OCI-LY1 (cell line): ENCODE measurements at regions not wholly inside any gene's neighbourhood (a gene's known extent, or its start where the extent isn't known, plus 50 kb on each side); places are given as distances from the start of the nearest gene placed in this dataset.

Experiments
- EZH2 ChIP-seq: fragments of 200-600 bp; sonication (generic), shearing (Covaris generic); IDR thresholded peaks from 2 replicates; pipeline ENCODE4 v1.8.0; 2017; ENCODE audit warnings: borderline replicate concordance, mixed run types, mild to moderate bottlenecking, antibody characterized with exemption, low read length, moderate library complexity, mixed read lengths
- TF ChIP-seq, protein P1 (sequence below): fragments of 200-600 bp; sonication (generic), shearing (Covaris generic); IDR thresholded peaks from 2 replicates; pipeline ENCODE4 v1.5.1; 2017; ENCODE audit warnings: mild to moderate bottlenecking, antibody characterized with exemption, low read length, moderate library complexity, mixed read lengths

DNA sequence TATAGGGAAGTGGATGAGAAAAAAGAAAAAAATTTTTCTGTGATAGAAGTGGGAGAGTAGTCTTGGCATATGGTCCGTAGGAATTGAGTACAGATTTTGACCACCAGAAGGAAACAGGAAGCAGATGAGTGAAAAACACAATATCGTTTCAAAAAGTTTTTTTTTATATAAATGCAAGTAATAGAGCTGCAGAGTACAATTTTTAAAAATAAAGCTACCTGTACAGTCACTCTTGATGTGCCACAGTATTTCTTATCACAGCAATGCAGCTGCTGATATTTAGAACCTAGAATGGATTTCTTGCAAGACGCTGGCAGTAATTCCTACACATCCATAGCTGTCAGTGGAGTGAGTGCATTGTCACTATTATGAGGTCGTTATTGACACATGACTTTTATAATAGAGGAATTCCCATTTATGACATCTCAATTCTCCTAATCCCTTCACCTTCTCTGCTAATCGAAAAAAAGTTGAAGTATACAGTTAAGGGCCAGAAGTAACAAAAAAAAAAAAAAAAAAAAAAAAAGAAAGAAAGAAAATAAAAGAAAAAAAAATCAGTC, 477.7 kb downstream of the TAF11L14 start:
- TF ChIP-seq EZH2, result no peak
- TF ChIP-seq, protein P1, sequence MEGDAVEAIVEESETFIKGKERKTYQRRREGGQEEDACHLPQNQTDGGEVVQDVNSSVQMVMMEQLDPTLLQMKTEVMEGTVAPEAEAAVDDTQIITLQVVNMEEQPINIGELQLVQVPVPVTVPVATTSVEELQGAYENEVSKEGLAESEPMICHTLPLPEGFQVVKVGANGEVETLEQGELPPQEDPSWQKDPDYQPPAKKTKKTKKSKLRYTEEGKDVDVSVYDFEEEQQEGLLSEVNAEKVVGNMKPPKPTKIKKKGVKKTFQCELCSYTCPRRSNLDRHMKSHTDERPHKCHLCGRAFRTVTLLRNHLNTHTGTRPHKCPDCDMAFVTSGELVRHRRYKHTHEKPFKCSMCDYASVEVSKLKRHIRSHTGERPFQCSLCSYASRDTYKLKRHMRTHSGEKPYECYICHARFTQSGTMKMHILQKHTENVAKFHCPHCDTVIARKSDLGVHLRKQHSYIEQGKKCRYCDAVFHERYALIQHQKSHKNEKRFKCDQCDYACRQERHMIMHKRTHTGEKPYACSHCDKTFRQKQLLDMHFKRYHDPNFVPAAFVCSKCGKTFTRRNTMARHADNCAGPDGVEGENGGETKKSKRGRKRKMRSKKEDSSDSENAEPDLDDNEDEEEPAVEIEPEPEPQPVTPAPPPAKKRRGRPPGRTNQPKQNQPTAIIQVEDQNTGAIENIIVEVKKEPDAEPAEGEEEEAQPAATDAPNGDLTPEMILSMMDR, result no peak
